ENCODE measurements at regions not wholly inside any gene's neighbourhood (a gene's known extent, or its start where the extent isn't known, plus 50 kb on each side); places are given as distances from the start of the nearest gene placed in this dataset.

DNA sequence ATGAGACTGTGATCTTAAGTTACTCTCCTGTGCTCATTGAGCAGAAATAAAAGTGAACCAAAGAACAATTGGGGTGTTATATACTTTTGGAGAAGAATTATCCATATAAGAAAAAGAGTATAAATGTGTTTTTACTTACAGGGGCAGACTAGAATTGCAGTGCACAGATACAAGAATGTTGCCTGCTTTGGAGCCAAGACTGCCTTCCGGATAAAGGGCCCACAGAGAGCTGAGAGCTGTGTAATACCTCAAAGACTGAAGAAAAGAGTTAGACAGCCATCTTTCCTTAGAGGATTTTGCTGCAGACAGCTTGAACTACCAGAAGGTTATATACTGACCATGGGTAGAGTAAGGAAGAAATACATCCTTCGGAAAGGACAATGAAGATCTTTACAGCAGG lies 1235.5 kb upstream of the CITED2 start:
- DNase-seq: no peak

DNA sequence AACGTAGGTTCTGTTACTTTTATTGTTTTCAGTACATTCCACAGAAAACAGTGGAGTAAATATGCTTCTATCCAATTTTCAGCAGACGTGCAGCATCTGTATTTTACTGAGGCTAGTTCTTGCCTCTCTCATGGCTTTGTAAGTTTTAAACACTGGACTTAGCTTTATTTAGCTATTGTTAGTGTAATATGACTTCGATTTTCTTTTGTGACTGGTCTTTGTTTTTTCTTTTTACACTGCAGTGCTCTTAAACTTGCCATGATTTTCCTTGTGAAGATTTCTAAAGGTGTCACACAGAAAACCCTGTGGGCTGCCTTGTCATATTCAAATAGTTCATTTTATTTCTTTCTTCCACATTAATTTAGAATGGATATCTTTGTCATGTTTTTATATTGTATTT lies 1234.9 kb upstream of the CITED2 start:
- DNase-seq: no peak

DNA sequence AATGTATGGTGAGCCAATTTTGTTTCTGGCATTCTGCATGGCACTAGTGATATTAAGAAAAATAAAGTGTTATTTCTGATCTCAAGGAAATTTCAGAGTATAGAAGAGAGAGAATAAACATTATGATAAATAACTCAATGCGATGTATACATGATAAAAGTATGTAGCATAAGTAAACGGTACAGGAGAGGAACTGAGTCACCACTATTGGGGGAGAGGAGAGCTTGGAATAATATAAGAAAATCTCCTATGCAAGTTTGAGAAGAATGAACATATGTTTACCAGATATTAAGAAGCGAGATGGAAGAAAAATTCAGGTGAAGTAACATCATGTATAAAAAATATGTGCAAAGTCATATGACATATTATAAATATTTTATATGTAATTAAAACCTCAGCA lies 1230.3 kb upstream of the CITED2 start:
- DNase-seq: no peak

DNA sequence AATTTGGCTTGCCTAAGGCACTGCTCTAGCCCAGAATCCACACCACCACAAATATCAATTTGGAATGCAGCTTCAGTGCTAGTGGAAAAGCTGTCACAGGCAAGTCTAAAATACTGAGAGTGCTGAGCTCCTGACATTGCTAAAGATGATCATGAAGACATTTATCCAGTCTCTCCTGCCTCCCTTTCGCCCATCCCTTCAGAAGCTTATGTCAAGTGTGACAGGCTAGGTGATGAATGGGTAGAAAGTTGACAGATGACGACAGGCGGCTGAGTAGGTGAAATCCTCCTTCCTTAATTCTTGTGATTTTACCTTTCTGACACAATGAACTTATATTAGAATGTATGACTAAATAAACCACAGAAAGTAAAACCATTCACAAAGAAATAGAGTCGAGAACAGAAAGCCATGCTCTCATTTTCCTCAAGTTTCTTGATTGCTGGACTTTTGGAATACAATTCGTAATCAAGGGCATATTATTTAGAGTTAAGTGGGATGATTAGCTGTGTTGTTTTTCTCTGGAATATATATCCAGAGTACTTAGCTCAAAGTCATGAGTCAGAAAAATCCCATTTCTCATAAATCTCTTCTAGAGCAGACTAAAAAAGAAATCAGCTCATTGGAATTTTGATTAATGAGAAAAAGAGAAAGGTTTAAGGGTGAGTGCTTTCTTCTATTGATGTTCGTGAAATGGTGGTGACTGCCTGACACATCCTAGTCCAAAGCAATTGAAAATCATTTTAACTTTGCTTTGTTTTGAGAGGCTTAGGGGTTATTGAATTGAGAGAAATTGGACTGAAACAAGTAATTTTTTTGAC lies 1228.2 kb upstream of the CITED2 start:
- DNase-seq: no peak

DNA sequence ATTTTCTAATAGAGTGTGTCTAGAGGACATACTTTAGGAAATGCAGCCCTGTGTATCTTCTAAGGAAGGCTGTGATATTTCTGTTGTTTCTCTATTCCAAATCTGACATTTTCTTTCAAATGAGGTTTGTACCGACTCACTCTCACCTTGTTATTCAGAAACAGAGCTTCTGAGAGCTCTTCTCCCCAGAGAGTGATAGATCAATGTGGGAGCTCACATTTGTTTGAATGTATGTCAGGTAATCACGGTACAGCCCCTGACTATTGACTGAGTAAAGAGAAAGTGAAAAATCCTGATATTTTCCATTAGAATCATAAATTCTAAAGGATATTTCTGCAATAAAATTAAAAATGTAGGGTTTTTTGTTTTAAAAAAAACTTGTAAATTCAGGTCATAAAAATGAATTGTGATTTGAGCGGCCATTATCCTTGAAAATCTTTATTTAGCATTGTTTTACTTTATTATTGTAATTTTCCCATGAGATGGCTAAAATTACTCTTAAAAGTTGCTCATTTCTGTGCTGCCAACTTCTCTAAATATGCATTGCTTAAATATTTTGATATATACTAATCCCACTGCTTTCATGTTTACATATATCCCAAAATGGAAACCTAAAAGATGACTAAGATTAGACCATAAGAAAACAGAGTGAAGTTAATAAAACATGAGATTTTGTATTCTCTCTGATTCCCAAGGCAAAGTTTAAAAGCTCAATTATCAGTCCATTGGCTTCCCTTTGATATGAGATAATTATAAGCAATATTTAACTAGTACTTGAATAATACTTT lies 1226.8 kb upstream of the CITED2 start:
- no peak for DNase-seq

DNA sequence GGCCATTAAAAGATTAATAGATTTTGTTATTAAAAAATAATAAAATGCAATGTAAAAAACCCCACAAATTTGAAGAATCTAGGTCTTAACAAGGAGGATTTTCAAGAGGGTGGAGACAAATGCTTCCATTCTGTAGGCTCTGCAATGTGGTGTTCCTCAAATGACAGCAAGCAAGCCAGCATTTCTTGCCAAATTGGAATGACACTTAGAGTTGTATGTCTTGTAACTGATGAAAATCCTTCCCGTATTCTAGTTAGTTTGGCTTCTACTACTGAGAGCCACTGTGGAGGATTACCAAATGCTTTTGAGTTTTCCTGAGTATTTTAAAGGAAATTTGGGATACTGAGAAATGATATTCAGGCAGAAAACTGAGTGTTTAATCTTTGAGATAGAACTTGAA lies 1225.5 kb upstream of the CITED2 start:
- no peak for DNase-seq

DNA sequence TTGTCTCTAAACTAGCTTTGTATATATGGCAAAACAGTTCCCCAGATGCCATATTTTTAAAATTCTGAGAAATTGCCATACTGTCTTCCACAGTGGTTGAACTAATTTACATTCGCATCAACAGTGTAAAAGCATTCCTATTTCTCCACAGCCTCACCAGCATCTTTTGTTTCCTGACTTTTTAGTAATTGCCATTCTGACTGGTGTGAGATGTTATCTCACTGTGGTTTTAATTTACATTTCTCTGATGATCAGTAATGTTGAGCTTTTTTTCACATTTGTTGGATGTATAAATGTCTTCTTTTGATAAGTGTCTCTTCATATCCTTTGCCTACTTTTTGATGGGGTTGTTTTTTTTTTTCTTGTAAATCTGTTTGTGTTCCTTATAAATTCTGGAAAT lies 1222.7 kb upstream of the CITED2 start:
- no peak for DNase-seq

DNA sequence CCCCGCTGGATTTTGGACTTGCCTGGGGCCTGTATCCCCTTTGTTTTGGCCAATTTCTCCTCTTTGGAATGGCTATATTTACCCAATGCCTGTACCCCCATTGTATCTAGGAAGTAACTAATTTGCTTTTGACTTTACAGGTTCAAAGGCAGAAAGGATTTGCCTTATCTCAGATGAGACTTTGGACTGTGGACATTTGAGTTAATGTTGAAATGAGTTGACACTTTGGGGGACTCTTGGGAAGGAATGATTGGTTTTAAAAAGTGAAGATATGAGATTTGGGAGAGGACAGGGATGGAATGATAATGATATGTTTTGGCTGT lies 1220.3 kb upstream of the CITED2 start:
- no peak for DNase-seq

DNA sequence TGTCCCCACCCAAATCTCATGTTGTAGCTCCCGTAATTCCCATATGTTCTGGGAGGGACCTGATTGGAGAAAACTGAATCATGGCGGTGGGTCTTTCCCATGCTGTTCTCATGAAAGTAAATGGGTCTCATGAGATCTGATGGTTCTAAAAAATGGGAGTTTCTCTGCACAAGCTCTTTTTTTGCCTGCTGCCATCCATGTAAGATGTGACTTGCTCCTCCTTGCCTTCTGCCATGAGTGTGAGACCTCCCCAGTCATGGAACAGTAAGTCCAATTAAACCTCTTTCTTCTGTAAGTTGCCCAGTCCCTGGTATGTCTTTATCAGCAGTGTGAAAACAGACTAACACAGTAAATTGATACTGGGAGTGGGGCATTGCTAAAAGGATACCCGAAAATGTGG lies 1218.4 kb upstream of the CITED2 start:
- no peak for DNase-seq

DNA sequence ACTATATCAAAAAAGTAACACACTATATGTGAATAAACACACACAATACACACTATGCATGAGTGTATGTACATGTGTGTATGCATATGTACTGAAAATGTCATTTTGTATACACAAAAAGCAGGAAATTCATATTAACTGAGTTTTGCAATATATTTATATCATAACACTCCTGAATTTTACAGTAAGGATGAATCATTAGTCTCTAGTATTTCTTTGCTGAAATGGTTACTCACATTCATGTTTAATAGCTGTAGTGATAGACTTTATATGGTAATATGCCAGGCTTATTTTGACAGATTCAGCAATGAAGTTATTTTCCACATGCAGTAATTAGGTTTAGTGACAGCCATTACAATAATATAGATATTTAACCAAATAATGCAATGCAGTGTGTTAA lies 1216.2 kb upstream of the CITED2 start:
- no peak for DNase-seq

DNA sequence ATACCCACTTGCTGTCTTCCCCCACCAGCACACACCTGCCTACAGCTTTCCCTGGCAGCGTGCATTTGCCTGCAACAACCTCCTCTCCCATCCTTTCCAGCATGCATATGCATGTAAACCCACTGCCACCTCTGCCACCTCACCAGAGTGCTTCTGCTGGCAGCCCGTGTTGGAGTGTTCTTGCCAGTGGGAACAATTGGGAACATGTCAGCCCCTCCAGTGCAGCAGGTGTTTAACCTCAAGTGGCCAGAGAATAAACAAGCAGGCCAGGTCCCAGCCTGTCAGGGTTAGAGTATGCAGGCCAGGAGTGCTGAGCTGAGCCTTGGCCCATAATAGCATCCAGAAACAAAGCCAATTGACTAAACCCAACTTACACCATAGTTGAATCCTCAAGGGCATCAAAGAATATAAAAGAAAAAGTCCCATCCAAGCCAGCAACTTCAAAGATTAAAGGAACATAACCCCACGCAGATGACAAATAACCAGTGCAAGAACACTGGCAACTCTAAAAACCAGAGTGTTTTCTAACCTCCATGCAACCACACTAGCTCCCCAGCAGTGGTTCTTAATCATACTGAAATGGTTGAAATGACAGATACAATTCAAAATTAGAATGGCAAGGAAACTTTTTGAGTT lies 1212.1 kb upstream of the CITED2 start:
- peak in 1 of 5 donors; percentile 78 for DNase-seq

DNA sequence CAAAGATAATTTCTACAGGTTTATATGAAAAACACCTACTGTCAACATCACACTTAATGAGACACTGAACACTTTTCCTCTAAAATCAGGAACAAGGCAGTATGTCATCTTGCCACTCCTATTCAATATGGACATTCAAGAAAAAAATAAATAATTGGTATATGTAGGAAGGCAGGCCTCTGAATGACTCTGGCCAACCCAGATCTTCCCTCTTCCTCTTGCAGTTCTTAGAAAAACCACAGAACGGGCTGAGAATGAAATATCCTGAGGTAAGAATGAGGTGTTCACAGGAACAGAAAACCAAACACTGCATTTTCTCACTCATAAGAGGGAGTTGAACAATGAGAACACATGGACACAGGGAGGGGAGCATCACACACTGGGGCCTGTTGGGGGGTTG lies 1207.2 kb upstream of the CITED2 start:
- peak in 1 of 5 donors; percentile 61 for DNase-seq

DNA sequence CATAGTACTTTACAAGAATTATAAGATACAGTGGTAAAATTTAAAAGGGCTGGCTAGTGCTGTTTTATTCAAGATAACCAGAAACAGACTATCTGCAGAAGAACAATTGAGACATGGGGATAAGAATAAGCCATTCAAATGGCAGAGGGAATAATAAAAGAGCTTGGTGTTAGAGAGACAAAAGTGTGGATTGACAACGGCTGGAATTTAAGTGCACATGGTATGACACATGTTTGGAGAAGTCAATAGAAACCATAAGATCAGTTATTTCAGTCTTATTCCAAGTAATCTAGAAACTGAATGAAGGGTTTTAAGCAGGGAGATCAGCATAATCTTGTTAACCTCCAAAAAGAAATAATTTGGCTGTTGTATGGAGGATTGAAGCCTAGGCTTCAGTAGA lies 1205.5 kb upstream of the CITED2 start:
- no peak for DNase-seq

DNA sequence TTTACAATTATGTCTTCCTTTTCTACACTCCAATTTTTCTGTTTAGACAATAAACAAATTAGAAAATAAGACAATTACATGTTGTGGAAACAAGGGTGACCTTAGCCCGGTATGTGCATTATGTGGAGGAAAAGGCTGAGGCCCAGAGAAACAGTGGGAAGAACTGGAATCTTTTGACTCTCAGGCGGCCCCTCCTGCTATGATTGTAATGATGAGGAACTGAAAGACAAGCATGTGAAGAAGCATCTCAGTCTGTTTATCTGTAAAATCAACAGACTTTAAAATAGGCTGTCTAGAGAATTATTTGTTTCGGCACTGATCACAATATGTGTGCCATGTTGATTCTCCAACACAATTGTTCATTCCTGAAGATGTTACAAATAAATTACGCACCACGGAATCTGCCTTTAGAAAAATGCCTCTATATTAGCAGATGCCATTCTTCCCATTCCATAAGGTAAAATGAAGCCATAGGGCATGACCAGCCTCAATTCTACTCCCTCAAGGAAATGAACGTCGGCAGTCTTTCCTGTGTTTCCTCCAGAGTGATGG lies 1201.6 kb upstream of the CITED2 start:
- no peak for DNase-seq

DNA sequence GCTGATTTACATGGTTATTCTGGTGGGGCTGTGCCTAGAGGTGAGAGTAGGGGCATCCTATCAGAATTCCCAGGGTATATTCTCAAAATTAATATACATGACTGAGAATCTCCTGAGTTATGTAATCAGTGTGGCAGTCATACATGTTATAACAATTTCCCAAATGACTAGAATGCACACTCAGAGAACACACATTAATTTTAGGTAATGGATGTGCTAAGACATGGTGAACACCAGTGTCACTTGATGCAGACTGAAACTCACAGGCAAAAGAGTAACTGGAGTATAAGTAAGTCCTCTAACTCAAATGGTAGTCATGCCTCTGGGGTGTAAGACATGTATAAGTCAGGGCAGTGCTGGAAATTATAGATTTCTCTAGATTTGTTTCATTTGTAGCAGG lies 1198.4 kb upstream of the CITED2 start:
- DNase-seq: no peak

DNA sequence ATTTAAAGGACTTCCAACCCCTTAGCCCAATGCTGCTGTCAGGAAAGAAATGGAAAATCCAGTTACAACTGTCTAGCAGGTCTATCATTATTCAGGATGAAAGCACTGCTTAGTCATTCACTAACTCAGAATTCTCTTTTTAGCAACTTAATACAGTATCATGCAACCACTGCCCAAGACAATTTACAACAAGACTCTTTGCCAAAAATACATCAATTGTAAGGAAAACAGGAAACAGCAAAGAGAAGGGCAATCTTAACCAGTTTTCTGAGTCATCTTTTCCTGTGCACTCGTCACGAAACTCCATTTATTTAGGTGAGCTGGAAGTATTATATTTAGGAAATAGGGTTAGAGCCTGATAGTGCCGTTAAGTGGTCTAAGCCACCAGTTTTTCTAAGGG lies 1197.7 kb upstream of the CITED2 start:
- no peak for DNase-seq

DNA sequence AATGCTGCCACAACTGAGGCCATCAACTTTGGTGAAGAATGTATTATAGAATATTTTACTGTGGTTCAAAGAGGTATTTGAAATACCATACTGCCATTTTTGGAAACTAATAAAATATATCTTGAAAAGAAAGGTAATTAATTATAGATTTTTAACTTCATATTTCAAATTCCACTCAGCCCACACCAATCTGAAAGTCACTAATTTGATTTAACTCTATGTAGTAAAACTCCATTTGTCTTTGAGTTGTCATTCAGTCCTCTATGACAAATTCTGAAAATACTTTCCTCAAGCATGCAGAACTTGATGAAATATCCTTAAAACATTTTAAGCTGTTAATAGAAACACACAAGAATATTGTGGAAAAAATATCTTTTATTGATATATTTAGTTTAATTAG lies 1196.7 kb upstream of the CITED2 start:
- no peak for DNase-seq

DNA sequence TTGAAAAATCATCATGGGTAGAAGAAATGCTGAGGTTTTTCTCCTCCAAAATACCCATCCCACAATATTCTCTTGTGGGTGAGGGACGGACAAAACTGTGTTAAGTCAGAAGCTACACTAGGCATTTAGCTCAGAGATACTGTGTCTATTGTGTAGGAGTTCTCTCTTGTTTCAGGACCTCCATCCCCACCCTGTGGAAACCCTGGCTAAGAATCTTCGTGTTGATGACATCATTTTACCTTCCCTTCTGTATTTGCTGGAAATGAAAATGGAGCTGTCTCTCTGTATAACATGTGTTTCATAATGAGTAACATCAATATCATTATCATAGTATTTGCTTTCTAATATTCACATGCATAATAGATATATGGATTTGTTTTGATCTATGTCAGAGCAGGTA lies 1193.0 kb upstream of the CITED2 start:
- DNase-seq: no peak

DNA sequence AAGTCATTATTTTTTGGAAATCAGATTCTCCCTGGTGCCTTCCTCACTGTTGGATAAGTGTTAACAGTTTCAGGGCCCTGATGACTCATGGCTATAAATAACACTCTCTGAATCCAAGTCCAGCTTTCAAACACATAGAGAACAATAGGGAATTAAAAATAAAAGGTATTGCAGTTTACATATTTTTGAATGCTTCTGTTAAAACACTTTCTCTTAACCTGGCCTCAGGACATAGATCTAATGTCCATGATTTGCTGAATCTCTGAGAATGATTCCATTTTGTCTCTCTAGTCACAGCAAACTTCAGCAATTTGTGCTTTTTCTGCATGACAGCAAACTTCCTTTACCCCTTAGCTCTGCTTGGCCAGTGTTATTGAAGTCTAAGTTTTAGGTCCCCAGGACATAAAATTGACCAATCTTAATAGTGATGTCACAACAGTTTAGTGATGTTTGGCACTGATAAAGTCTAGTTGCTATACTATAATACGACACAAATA lies 1192.4 kb upstream of the CITED2 start:
- DNase-seq: no peak

DNA sequence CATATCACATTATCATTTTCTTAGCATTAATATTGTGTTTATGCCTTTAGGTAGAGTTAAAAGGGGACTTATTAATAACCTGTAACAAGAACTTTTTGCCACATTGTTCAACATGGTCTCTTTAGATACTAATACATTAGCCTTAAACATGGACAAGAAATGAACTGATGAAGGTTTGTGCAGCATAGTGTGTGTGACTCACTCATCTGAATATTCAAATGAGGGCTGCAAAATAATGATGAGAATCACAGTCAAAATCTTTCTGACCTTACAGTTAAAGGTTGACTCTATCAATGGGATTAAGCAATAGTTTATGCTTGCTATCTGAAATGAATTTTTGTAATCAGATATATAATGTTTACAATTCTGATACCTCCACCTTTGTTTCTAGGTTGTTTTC lies 1189.3 kb upstream of the CITED2 start:
- DNase-seq: no peak

DNA sequence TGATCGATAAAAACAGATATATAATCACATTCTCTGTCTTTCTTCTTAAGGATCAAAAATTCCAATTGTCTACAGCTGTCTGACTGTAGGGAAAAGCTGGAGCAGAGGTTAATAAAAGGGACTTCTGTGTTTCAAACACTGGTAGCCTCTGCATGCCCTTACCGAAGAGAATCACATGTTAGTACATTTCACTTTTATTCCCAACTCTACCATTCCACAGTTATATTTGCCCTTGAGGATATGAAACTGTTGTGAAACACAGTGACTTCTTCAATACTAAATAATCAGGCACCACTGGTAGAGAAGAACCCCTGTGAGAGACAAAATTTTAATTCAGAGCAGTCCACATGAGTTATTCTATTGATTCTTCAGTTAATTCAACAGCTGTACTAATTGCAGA lies 1187.3 kb upstream of the CITED2 start:
- DNase-seq: no peak

DNA sequence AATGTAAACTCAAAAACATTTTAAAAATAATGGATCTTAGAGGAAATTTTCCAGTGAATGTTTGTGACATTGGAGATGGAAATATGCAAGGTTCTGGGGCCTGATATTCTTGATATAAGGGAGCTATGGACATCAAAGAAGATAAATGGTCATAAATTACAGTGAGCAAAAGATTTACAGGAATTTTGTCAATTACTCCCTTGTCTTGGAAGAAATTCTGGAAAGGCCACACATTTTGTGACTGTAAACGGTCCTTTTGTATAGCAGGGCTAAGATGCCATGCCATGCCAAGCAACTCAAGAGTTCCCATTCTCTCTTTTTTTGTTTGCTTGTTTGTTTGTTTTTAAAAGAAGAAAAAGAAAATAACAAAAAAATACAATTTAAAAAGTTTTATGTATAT lies 1186.2 kb upstream of the CITED2 start:
- DNase-seq: no peak

DNA sequence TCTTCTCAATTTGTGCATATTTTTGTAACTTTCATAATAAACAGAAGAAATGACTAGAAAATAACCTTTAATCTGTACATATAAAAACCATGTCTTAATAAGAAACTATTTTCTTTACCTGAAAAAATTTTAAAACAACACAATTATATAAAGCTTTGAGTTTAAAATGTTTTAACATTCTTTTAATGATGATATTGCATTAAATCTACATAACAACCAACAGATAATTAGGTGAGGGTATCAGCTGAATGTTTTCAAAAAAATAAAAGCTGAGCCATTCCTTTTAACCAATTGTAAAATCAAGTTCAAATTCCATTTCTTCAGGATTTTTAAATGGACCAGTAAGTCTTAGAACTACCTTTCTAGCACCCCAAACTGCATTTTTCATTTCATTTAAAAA lies 1185.0 kb upstream of the CITED2 start:
- no peak for DNase-seq

DNA sequence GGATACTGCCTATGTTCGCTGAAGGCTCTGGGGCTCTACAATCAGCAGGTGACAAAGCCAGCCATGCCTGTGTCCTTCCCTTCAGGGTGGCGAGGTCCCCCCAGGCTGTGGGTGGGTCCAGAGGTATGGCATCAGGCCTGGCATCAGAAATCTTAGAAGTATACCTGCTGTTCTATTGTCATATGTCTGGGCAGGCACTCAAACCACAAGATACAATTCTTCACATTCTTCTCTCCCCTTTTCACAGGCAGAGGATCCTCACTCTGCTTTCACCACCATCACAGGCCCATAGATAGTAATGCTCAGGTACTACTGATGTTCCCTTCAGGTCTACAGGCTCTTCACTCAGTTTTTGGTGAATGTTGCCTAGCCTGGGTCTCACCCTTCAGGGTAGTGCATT lies 1180.0 kb upstream of the CITED2 start:
- DNase-seq: no peak
